HEK293 (cell line): ENCODE measurements at regions not wholly inside any gene's neighbourhood (a gene's known extent, or its start where the extent isn't known, plus 50 kb on each side); places are given as distances from the start of the nearest gene placed in this dataset.

Experiments used
- CTCF ChIA-PET: fragments of 350-600 bp; formaldehyde crosslinking; extraction: SDS; loops from one replicate; lab custom pipeline; 2021; ENCODE audit warnings: antibody characterized with exemption; lab: Yijun Ruan, JAX
- POLR2A ChIA-PET: fragments of 300-600 bp; formaldehyde crosslinking; extraction: SDS; loops from one replicate; lab custom pipeline; 2020; ENCODE audit warnings: antibody characterized with exemption, inconsistent platforms; lab: Yijun Ruan, JAX
- H3K27ac ChIP-seq: fragments of 200-500 bp; sonication (Bioruptor generic); 2 replicates; pipeline ENCODE4 v1.5.1; 2014; ENCODE audit warnings: low read depth, low read length, control low read depth, inconsistent platforms; ENCODE audit errors: extremely low read depth
- H3K36me3 ChIP-seq, 2 experiments: fragments of 200-500 bp in 1 of 2; sonication (Bioruptor generic) in 1 of 2; 1 replicate in 1 of 2; 2 replicates in 1 of 2; pipeline ENCODE4 v1.5.1; 2014 to 2017; ENCODE audit warnings: inconsistent platforms in 2 of 2, low read length in 2 of 2; ENCODE audit not compliant: control insufficient read depth in 2 of 2, insufficient read depth in 1 of 2
- H3K4me1 ChIP-seq: fragments of 200-500 bp; sonication (Bioruptor generic); 2 replicates; pipeline ENCODE4 v1.5.1; 2014; ENCODE audit warnings: mild to moderate bottlenecking, low read length, inconsistent platforms; ENCODE audit not compliant: control insufficient read depth, insufficient read depth
- H3K4me3 ChIP-seq: 2 replicates; pipeline ENCODE4 v1.5.1; 2011; ENCODE audit warnings: low read depth, mild to moderate bottlenecking, control low read depth, low read length, moderate library complexity
- H3K9me3 ChIP-seq: fragments of 200-500 bp; sonication (Bioruptor generic); 2 replicates; pipeline ENCODE4 v1.5.1; 2014; ENCODE audit warnings: low read depth, low read length, inconsistent platforms; ENCODE audit not compliant: control insufficient read depth, insufficient read depth
- OSR2 ChIP-seq: fragments of 450-650 bp; formaldehyde crosslinking; IDR thresholded peaks from 2 replicates; pipeline ENCODE4 v1.5.1; 2016; ENCODE audit warnings: missing biosample characterization, missing genetic modification characterization
- PATZ1 ChIP-seq: fragments of 450-650 bp; formaldehyde crosslinking; IDR thresholded peaks from 2 replicates; pipeline ENCODE4 v1.5.1; 2016; ENCODE audit warnings: missing biosample characterization, missing genetic modification characterization
- ZBTB17 ChIP-seq: fragments of 450-650 bp; formaldehyde crosslinking; IDR thresholded peaks from 2 replicates; pipeline ENCODE4 v1.5.1; 2016; ENCODE audit warnings: missing biosample characterization, missing genetic modification characterization
- ZBTB49 ChIP-seq: fragments of 450-650 bp; formaldehyde crosslinking; IDR thresholded peaks from 2 replicates; pipeline ENCODE4 v1.5.1; 2016; ENCODE audit warnings: missing biosample characterization, missing genetic modification characterization, low read depth
- ZNF280C ChIP-seq: fragments of 450-650 bp; formaldehyde crosslinking; IDR thresholded peaks from 2 replicates; pipeline ENCODE4 v1.5.1; 2016; ENCODE audit warnings: missing biosample characterization, missing genetic modification characterization
- ZNF404 ChIP-seq: fragments of 450-650 bp; formaldehyde crosslinking; IDR thresholded peaks from 2 replicates; pipeline ENCODE4 v1.5.1; 2017; ENCODE audit warnings: missing biosample characterization, missing genetic modification characterization
- ZNF510 ChIP-seq: fragments of 450-650 bp; formaldehyde crosslinking; IDR thresholded peaks from 2 replicates; pipeline ENCODE4 v1.5.1; 2018; ENCODE audit warnings: mild to moderate bottlenecking, missing genetic modification characterization, missing biosample characterization; ENCODE audit not compliant: insufficient replicate concordance
- ZNF558 ChIP-seq: fragments of 450-650 bp; formaldehyde crosslinking; IDR thresholded peaks from 2 replicates; pipeline ENCODE4 v1.5.1; 2016; ENCODE audit warnings: missing biosample characterization, missing genetic modification characterization
- ZNF621 ChIP-seq: fragments of 450-650 bp; formaldehyde crosslinking; IDR thresholded peaks from 2 replicates; pipeline ENCODE4 v1.5.1; 2017; ENCODE audit warnings: missing biosample characterization, missing genetic modification characterization
- ZNF623 ChIP-seq: fragments of 450-650 bp; formaldehyde crosslinking; IDR thresholded peaks from 2 replicates; pipeline ENCODE4 v1.5.1; 2016; ENCODE audit warnings: missing biosample characterization, missing genetic modification characterization
- ZNF664 ChIP-seq: fragments of 450-650 bp; formaldehyde crosslinking; IDR thresholded peaks from 2 replicates; pipeline ENCODE4 v1.5.1; 2016; ENCODE audit warnings: missing biosample characterization, missing genetic modification characterization
- ZNF747 ChIP-seq: fragments of 450-650 bp; formaldehyde crosslinking; IDR thresholded peaks from 2 replicates; pipeline ENCODE4 v1.5.1; 2016; ENCODE audit warnings: missing biosample characterization, missing genetic modification characterization
- ZNF830 ChIP-seq: fragments of 450-650 bp; IDR thresholded peaks from 2 replicates; pipeline ENCODE4 v1.5.0; 2018; ENCODE audit warnings: missing biosample characterization, missing genetic modification characterization, low read depth, mild to moderate bottlenecking, moderate library complexity
- ZNF843 ChIP-seq: fragments of 450-650 bp; formaldehyde crosslinking; IDR thresholded peaks from 2 replicates; pipeline ENCODE4 v1.5.1; 2016; ENCODE audit warnings: missing biosample characterization, missing genetic modification characterization
- TF ChIP-seq, protein P1 (sequence below): fragments of 450-650 bp; formaldehyde crosslinking; optimal IDR thresholded peaks from 2 replicates; pipeline ENCODE3; 2016; ENCODE audit warnings: missing biosample characterization, mild to moderate bottlenecking, missing genetic modification characterization

DNA sequence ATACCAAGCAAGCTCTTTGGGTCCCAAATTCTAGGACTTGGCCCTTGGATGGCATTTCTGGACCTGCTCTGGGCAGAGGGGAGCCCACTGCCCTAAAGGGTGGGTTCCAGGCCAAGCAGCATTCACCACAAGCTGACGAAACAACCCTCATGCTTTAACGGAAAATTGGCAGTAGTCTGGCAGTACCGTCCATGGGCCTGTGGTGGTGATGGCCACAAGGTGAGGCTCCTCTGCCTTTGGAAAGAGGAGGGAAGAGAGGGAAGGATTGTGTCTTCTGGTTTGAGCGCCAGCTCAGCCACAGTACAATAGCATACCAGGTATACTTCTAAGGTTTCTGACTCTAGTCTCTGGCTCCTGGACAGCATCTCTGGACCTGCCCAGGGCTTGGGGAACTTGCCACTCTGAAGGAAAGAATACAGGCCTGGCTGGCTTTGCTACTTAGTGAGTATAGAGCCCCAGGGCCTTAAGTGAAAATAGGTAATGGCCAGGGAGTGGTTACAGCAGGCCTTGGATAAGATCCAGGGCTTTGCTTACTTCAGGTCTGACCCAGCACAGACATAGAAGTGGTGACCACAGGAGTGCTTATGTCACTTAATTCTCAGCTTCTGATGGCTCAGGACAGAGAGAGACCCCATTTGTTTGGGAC, 595.5 kb downstream of the LMO7 start:
- Histone ChIP-seq H3K4me1 (no peaks in the 10 kb centered on the region), H3K36me3 (no peaks in the 10 kb centered on the region), H3K9me3 (no peaks in the 10 kb centered on the region), H3K4me3 (no peak overlapping the region), H3K27ac (no peak overlapping the region)
- TF ChIP-seq ZNF830 (tag by site-specific recombination) (no peak), ZNF664 (tag by site-specific recombination) (no peak), ZBTB49 (tag by site-specific recombination) (no peak), ZBTB17 (tag by site-specific recombination) (no peak), ZNF843 (tag by site-specific recombination) (no peak), ZNF623 (tag by site-specific recombination) (no peak), OSR2 (tag by site-specific recombination) (no peak), ZNF510 (tag by site-specific recombination) (no peak), ZNF621 (tag by site-specific recombination) (no peak)
- ChIA-PET CTCF (no interaction called here), POLR2A (no interaction called here)

DNA sequence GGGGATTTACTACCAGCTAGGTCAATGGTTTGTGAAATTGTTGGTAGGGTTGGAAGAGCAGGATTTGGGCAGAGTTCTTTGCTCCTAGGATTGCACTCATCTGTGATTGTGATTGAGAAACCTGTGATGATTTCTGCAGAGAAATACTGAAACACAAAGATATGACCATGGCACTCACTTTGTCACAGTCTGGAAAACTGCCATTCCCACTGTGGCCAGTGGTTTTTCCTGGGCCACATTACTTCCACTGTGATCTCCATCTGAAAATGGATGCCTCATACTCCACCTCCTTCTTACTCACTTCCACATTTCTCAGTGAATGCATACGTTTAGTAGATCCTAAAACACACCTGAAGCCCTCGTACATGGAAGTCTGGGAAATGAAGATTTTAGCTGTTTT, 593.2 kb downstream of the LMO7 start:
- ChIA-PET POLR2A (no interaction called here), CTCF (no interaction called here)
- TF ChIP-seq ZNF280C (tag by site-specific recombination), result no peak
- no peak for TF ChIP-seq ZNF404 (tag by site-specific recombination)
- no peak overlapping the region for H3K4me3 ChIP-seq
- no peaks in the 10 kb centered on the region for H3K9me3 ChIP-seq
- no peak overlapping the region for H3K27ac ChIP-seq
- H3K36me3 ChIP-seq, result no peaks in the 10 kb centered on the region
- no peaks in the 10 kb centered on the region for H3K4me1 ChIP-seq

DNA sequence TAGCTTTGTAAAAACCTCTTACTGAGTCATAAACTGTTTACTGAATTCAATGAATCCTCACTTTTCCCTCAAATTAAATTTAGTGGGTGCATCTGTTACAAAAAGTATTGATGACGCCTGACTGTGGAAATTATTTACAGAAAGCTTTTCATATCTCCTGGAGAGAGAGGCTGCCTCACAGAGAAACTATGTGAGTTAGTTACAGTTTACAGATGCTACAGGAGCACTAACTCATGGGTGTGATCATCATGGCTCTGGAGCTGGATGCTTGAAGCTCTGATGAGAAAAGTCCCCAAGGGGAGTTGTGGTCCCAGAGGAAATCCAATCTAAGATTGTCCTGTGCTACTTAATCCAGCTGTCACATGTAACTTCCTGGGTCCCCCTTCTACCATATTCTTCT, 590.8 kb downstream of the LMO7 start:
- no peaks in the 10 kb centered on the region for H3K36me3 ChIP-seq
- no peak overlapping the region for H3K4me3 ChIP-seq
- no peaks in the 10 kb centered on the region for H3K4me1 ChIP-seq
- no peaks in the 10 kb centered on the region for H3K9me3 ChIP-seq
- no peak overlapping the region for H3K27ac ChIP-seq
- TF ChIP-seq PATZ1 (tag by site-specific recombination) (no peak), ZNF558 (tag by site-specific recombination) (no peak), ZBTB17 (tag by site-specific recombination) (no peak), ZNF621 (tag by site-specific recombination) (no peak), ZNF747 (no peak)
- TF ChIP-seq, protein P1, sequence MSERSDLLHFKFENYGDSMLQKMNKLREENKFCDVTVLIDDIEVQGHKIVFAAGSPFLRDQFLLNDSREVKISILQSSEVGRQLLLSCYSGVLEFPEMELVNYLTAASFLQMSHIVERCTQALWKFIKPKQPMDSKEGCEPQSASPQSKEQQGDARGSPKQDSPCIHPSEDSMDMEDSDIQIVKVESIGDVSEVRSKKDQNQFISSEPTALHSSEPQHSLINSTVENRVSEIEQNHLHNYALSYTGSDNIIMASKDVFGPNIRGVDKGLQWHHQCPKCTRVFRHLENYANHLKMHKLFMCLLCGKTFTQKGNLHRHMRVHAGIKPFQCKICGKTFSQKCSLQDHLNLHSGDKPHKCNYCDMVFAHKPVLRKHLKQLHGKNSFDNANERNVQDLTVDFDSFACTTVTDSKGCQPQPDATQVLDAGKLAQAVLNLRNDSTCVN (tag by site-specific recombination), result no peak
- ChIA-PET CTCF (interaction anchor here (0.7 to 0.8 kb wide), 2 partner anchors 19 to 357 kb away, joined by 3 read pairs; no protein-coding TSS in a partner anchor), POLR2A (no interaction called here)
